Stimulated activated effector memory CD8-positive, alpha-beta T cell treated with anti-CD3 and anti-CD28 coated beads, Interleukin-12 subunit alpha, Interleukin-12 subunit beta, amount 100 ng/mL, for 72 hours (primary cell): ENCODE measurements at regions not wholly inside any gene's neighbourhood (a gene's known extent, or its start where the extent isn't known, plus 50 kb on each side); places are given as distances from the start of the nearest gene placed in this dataset.
"Not testable (repeated sequence)": the region's sequence is repeated elsewhere in the genome, so short reads cannot be mapped to it uniquely, and the experiment has no call there.

Source experiments
- ATAC-seq: fragments of 150-1000 bp; cut with Tn5 transposase; 2 replicates; pipeline ENCODE4 v1.10.0; 2021
- DNase-seq, 2 donors: peaks; one replicate each; pipeline ENCODE4 v3.0.0; 2021 to 2022; ENCODE audit warnings: low spot score in 2 of 2
- H3K27ac Mint-ChIP-seq: one replicate; pipeline ENCODE4 v1.8.0; 2022; ENCODE audit warnings: mild to moderate bottlenecking, mixed read lengths
- H3K36me3 Mint-ChIP-seq: one replicate; pipeline ENCODE4 v1.8.0; 2022; ENCODE audit warnings: mild to moderate bottlenecking, mixed read lengths
- H3K4me1 Mint-ChIP-seq: one replicate; pipeline ENCODE4 v1.8.0; 2022; ENCODE audit warnings: mixed read lengths
- H3K4me3 Mint-ChIP-seq: one replicate; pipeline ENCODE4 v1.8.0; 2022; ENCODE audit warnings: mild to moderate bottlenecking, mixed read lengths
- H3K9me3 Mint-ChIP-seq: one replicate; pipeline ENCODE4 v1.8.0; 2022; ENCODE audit warnings: mixed read lengths

GRCh38 chrY:20891440-20892160 is 135.7 kb downstream of the RPS4Y2 start:
- H3K27ac Mint-ChIP-seq = no peak overlapping the region
- no peak for ATAC-seq
- no peaks in the 10 kb centered on the region for H3K9me3 Mint-ChIP-seq

GRCh38 chrY:20925350-20926091 is 169.6 kb downstream of the RPS4Y2 start:
- Mint-ChIP-seq H3K4me3 (peak overlapping the region; percentile 23), H3K9me3 (peaks cover 12% of the 10 kb centered on the region)
- ATAC-seq, H3K27ac Mint-ChIP-seq, H3K36me3 Mint-ChIP-seq, DNase-seq, H3K4me1 Mint-ChIP-seq: not testable (repeated sequence)

More at GRCh38 chrY:20891440-20892160, 135.7 kb downstream of the RPS4Y2 start:
- H3K36me3 Mint-ChIP-seq = no peaks in the 10 kb centered on the region
- no peaks in the 10 kb centered on the region for H3K4me1 Mint-ChIP-seq
- no peak for DNase-seq
- H3K4me3 Mint-ChIP-seq = no peak overlapping the region

- Mint-ChIP-seq H3K9me3 (peaks cover 5% of the 10 kb centered on the region), H3K4me3 (no peak overlapping the region), H3K4me1 (no peaks in the 10 kb centered on the region), H3K36me3 (no peaks in the 10 kb centered on the region), H3K27ac (no peak overlapping the region)
- no peak for DNase-seq
- ATAC-seq = no peak
These were observed 173.9 kb downstream of the RPS4Y2 start for GRCh38 chrY:20929691-20930342.

GRCh38 chrY:20936709-20937251 is 180.9 kb downstream of the RPS4Y2 start:
- not testable (repeated sequence) for H3K9me3 Mint-ChIP-seq, H3K27ac Mint-ChIP-seq, DNase-seq, H3K4me1 Mint-ChIP-seq, H3K4me3 Mint-ChIP-seq, ATAC-seq, H3K36me3 Mint-ChIP-seq

GRCh38 chrY:20961512-20961911 is 205.6 kb downstream of the RPS4Y2 start:
- no peaks in the 10 kb centered on the region for H3K9me3 Mint-ChIP-seq
- no peak overlapping the region for H3K27ac Mint-ChIP-seq
- H3K4me1 Mint-ChIP-seq = peaks cover 11% of the 10 kb centered on the region
- H3K4me3 Mint-ChIP-seq = no peak overlapping the region
- no peaks in the 10 kb centered on the region for H3K36me3 Mint-ChIP-seq
- no peak for ATAC-seq
- DNase-seq = no peak

- Mint-ChIP-seq H3K4me1 (no peaks in the 10 kb centered on the region), H3K9me3 (no peaks in the 10 kb centered on the region), H3K36me3 (no peaks in the 10 kb centered on the region), H3K27ac (no peak overlapping the region), H3K4me3 (no peak overlapping the region)
- DNase-seq = no peak
- no peak for ATAC-seq
These were observed 211.9 kb downstream of the RPS4Y2 start for GRCh38 chrY:20967828-20968227.

- ATAC-seq = no peak
- Mint-ChIP-seq H3K9me3 (no peaks in the 10 kb centered on the region), H3K4me1 (no peaks in the 10 kb centered on the region), H3K36me3 (no peaks in the 10 kb centered on the region), H3K27ac (no peak overlapping the region), H3K4me3 (no peak overlapping the region)
- DNase-seq = no peak
These were observed 212.3 kb downstream of the RPS4Y2 start for GRCh38 chrY:20968237-20968636.

GRCh38 chrY:20971371-20971770 is 215.5 kb downstream of the RPS4Y2 start:
- H3K27ac Mint-ChIP-seq = no peak overlapping the region
- H3K9me3 Mint-ChIP-seq = no peaks in the 10 kb centered on the region
- DNase-seq (no peak), ATAC-seq (no peak)
- no peaks in the 10 kb centered on the region for H3K36me3 Mint-ChIP-seq
- no peak overlapping the region for H3K4me3 Mint-ChIP-seq
- no peaks in the 10 kb centered on the region for H3K4me1 Mint-ChIP-seq

GRCh38 chrY:20986037-20986436 is 230.1 kb downstream of the RPS4Y2 start:
- no peak for DNase-seq
- no peak for ATAC-seq
- Mint-ChIP-seq H3K4me1 (peaks cover 13% of the 10 kb centered on the region), H3K27ac (no peak overlapping the region), H3K36me3 (no peaks in the 10 kb centered on the region), H3K9me3 (no peaks in the 10 kb centered on the region), H3K4me3 (no peak overlapping the region)

- Mint-ChIP-seq H3K9me3 (no peaks in the 10 kb centered on the region), H3K27ac (no peak overlapping the region)
These were observed 234.2 kb downstream of the RPS4Y2 start for GRCh38 chrY:20990123-20990522.

GRCh38 chrY:20990869-20991548 is 235.1 kb downstream of the RPS4Y2 start:
- ATAC-seq = peak; percentile 73
- Mint-ChIP-seq H3K9me3 (no peaks in the 10 kb centered on the region), H3K36me3 (no peaks in the 10 kb centered on the region), H3K27ac (no peak overlapping the region), H3K4me1 (peaks cover 21% of the 10 kb centered on the region), H3K4me3 (peak overlapping the region; percentile 41)
- no peak for DNase-seq

More at GRCh38 chrY:20990123-20990522, 234.2 kb downstream of the RPS4Y2 start:
- peak overlapping the region; percentile 41 for H3K4me3 Mint-ChIP-seq
- ATAC-seq (peak; percentile 43), DNase-seq (no peak)
- H3K4me1 Mint-ChIP-seq = peaks cover 21% of the 10 kb centered on the region
- no peaks in the 10 kb centered on the region for H3K36me3 Mint-ChIP-seq

- DNase-seq = no peak
- Mint-ChIP-seq H3K9me3 (no peaks in the 10 kb centered on the region), H3K4me1 (peaks cover 7% of the 10 kb centered on the region), H3K36me3 (no peaks in the 10 kb centered on the region), H3K4me3 (no peak overlapping the region), H3K27ac (no peak overlapping the region)
- ATAC-seq = no peak
These were observed 241.4 kb downstream of the RPS4Y2 start for GRCh38 chrY:20997355-20997754.

GRCh38 chrY:20998016-20998415 is 242.1 kb downstream of the RPS4Y2 start:
- H3K36me3 Mint-ChIP-seq = no peaks in the 10 kb centered on the region
- no peak overlapping the region for H3K27ac Mint-ChIP-seq
- no peak overlapping the region for H3K4me3 Mint-ChIP-seq
- DNase-seq = no peak
- peaks cover 7% of the 10 kb centered on the region for H3K4me1 Mint-ChIP-seq
- no peaks in the 10 kb centered on the region for H3K9me3 Mint-ChIP-seq
- ATAC-seq = peak; percentile 90

GRCh38 chrY:20998483-20998882 is 242.6 kb downstream of the RPS4Y2 start:
- H3K9me3 Mint-ChIP-seq = no peaks in the 10 kb centered on the region
- H3K36me3 Mint-ChIP-seq = no peaks in the 10 kb centered on the region
- H3K4me1 Mint-ChIP-seq = peaks cover 7% of the 10 kb centered on the region
- no peak overlapping the region for H3K4me3 Mint-ChIP-seq
- ATAC-seq = peak; percentile 55
- no peak for DNase-seq
- no peak overlapping the region for H3K27ac Mint-ChIP-seq

GRCh38 chrY:21001102-21001501 is 245.2 kb downstream of the RPS4Y2 start:
- H3K4me1 Mint-ChIP-seq = peaks cover 7% of the 10 kb centered on the region
- DNase-seq (peak in 1 of 2 donors; percentile 38), ATAC-seq (peak; percentile 73)
- no peak overlapping the region for H3K4me3 Mint-ChIP-seq
- no peaks in the 10 kb centered on the region for H3K9me3 Mint-ChIP-seq
- no peaks in the 10 kb centered on the region for H3K36me3 Mint-ChIP-seq
- no peak overlapping the region for H3K27ac Mint-ChIP-seq
